CD4-positive, alpha-beta T cell treated with Interferon gamma for 1 hour (primary cell): ENCODE measurements at regions not wholly inside any gene's neighbourhood (a gene's known extent, or its start where the extent isn't known, plus 50 kb on each side); places are given as distances from the start of the nearest gene placed in this dataset.
"Not testable (repeated sequence)": the region's sequence is repeated elsewhere in the genome, so short reads cannot be mapped to it uniquely, and the experiment has no call there.

Experiments used
- DNase-seq: peaks from one replicate; pipeline ENCODE4 v3.0.0-alpha.2; 2020

GRCh38 chr6:71642120-71642519 lies 244.2 kb upstream of the RIMS1 start:
- DNase-seq: no peak

GRCh38 chr6:71642793-71643192 lies 243.6 kb upstream of the RIMS1 start:
- DNase-seq: no peak

- DNase-seq: no peak
Observed at GRCh38 chr6:71645299-71645698, 241.1 kb upstream of the RIMS1 start.

- DNase-seq: no peak
Observed at GRCh38 chr6:71649915-71650314, 236.4 kb upstream of the RIMS1 start.

DNA sequence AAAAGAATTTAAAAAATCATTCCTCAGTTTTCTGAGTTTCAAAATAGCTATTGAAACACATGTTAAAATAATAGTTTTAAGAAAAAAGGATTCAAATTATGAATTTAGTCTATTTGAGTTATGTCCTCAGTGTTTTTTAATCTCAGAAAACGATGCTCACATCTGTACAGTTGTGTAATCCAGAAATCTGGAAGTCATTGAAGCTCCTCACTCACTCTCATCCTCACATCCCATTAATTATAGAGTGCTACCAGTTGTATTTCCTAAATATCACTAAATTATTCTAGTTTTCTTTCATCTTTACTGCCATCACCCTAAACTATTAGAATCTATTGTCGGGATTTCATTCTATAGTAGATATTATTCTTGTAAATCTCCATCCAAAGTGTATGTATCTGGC lies 234.7 kb upstream of the RIMS1 start:
- DNase-seq: no peak

GRCh38 chr6:71656121-71656520 lies 230.2 kb upstream of the RIMS1 start:
- DNase-seq: no peak

GRCh38 chr6:71665931-71666330 lies 220.4 kb upstream of the RIMS1 start:
- DNase-seq: no peak

DNA sequence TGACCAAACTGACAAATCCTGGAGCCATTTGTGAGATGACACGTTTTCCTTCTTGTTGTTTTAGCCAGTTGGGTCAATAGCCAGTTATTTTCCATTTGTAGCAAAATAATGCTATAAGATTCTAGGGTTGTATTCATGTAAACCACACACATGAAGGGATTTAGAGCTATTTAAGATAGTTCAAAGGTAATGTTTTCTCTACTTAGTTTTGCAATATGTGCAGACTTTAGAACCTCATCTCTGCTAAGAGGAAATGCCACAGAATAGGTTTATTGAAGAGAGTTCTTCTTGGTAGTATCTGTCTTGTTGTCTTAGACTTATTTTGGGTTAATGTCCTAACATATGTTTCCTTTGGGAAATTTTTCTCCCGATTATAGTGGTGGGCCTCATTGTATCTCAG lies 213.5 kb upstream of the RIMS1 start:
- DNase-seq: no peak

- no peak for DNase-seq
Observed at GRCh38 chr6:71675386-71675785, 211.0 kb upstream of the RIMS1 start.

GRCh38 chr6:71676298-71676697 lies 210.1 kb upstream of the RIMS1 start:
- no peak for DNase-seq

- no peak for DNase-seq
Observed at GRCh38 chr6:71678091-71678490, 208.3 kb upstream of the RIMS1 start.

DNA sequence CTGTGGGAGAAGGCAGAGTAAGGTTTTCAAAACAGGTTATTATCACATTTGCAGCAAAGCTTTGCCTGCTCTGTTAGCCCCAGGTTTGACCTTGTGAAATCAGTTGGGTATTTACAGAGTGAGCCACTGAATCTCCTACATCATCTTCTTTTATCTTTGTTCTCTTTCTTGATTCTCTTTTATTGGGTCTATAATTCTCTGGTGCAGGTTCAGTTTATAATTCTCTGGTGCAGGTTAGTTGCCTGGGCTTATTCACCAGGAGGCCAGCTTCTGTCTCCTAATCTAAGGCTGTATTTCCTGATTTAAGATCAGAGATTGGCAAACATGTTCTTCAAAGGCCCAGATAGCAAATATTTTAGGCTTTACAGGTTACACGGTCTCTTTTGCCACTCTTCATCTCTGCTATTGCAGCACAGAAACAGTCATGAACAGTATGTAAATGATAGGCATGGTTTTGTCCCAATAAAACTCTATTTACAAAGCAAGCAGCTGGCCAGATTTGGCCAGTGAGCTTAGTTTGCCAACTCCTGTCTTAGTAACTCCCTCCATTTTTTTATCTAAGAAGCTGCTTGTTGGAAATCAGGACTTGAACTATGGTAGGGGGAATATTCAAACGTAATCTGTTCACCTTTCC lies 205.0 kb upstream of the RIMS1 start:
- no peak for DNase-seq

DNA sequence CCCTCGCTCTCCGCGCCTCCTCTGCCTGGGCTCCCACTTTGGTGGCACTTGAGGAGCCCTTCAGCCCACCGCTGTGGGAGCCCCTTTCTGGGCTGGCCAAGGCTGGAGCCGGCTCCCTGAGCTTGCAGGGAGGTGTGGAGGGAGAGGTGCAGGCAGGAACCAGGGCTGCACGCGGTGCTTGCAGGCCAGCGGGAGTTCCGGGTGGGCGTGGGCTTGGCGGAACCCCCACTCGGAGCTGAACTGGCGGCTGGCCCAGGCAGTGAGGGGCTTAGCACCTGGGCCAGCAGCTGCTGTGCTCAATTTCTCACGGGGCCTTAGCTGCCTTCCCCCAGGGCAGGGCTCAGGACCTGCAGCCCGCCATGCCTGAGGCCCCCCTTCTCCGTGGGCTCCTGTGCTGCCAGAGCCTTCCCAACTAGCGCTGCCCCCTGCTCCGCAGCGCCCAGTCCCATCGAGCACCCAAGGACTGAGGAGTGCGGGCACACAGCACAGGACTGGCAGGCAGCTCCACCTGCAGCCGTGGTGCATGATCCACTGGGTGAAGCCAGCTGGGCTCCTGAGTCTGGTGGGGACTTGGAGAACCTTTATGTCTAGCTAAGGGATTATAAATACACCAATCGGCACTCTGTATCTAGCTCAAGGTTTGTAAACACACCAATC lies 200.2 kb upstream of the RIMS1 start:
- not testable (repeated sequence) for DNase-seq

DNA sequence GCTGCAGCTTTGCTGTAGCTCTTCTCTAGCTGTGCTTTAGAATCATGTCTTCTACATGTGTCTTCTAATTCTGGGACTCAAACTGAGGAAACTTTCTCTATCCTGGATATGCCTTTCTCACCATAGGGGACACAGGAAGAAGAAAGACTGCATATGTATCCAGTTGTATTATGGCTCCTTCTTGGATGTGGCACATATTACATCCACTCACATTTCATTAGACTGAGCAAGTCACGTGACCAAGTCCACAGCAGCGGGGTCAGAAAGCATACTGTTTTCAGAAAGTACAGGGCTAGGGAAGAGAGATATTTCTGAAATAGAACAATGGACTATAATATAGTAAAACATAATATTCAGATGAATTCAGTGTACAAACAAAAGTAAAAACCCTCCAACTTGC lies 187.6 kb upstream of the RIMS1 start:
- no peak for DNase-seq

DNA sequence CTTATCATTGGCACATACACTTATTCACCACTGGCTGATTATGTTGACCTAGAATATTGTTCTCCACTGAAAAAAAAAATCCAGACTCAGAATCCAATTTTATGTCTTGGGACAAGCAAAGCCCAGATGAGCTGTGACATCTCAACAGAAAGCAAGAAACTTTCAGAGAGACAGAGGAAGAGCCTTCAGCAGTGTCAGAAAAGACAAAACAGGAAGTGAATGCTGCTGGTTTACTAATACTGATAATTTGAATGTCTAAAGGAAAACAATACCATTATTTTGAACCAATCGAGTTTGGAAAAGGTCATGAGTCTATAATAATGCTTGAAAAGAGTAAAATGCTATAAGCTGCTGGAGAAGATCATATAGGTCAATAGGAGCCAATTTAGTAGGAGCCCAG lies 179.8 kb upstream of the RIMS1 start:
- DNase-seq: no peak

DNA sequence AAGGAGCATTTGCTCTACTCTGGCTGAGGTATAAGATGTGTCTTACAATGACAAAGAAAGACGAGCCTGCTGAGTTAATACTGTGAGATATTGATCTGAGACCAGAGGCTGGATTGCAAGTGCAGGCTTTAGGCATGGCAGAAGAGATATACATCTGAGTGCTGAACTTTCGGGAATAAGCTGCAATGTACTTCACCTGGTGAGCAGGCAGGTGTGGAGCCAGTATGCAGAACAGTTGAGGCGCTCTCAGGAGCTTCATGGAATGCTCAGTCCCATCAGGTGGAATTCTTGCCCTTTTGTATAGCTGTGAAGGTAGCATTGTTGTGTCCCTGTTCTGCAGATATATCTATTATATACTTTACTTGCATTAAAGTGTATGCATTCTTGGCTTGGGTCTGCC lies 179.3 kb upstream of the RIMS1 start:
- DNase-seq: no peak

GRCh38 chr6:71720705-71721104 lies 165.6 kb upstream of the RIMS1 start:
- DNase-seq: no peak

- no peak for DNase-seq
Observed at GRCh38 chr6:71721642-71722041, 164.7 kb upstream of the RIMS1 start.

DNA sequence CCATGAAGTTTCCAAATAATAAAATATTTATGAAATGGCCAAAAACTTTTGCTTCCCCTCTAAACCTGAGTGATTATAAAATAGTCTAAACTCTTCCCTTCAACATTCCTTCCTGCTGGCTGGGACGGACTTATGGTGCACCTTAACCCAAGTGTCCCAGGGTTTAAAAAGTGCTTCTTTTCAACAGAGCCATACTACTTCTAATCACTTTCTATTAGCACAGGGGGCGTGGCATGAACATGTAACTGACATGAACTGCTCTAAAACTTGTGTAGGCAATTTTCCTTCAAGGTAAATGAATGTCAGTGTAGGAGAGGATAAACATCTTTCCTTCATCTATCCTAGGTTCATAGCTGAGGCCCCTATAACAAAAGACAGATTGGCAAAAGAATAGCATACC lies 163.6 kb upstream of the RIMS1 start:
- no peak for DNase-seq

DNA sequence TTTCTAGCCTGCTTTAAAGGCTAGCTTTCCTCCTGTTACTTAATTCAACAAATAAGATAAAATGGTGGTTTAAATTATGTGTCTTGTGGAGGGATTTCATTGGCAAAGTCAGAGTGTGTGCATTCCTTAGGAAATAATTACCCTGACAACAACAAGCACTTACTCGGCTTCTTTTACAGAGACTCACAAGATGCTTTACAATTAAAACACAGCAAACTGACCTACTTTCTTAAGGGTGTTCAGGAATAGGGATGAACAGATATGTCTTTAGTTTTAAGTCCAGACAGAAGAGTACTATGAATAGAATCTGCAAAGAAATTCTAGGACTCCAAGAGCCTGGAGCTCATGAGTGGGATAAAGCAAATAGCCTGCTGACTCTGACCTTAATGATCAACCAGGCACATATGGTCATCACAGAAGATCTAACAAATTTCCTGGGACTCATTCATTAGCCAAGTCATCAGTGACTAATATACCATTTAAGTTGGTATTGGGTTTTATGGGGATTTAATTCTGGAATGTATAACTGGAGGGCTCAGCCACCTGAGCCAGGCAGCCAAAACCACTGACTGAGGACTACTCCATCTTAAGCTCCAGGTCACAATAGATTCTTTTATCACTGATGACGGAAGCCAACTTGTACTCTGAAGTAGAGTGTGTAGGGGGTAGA lies 161.8 kb upstream of the RIMS1 start:
- DNase-seq: no peak

DNA sequence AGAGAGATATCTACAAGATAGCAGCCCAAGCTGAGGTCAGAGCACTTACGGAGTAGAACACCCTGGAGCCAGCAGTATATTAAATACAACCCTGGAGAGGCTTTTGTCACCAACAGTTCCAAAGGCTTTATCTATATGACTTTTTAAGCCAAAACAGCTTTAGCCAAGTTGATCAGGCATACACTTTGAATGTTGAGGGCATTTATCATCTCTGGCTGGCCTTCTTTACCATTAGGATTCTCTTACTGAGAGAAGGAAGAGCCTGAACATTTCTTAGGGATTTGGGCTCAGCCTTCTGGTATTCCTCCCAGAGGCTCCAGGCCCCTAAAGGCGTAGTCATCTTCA lies 161.3 kb upstream of the RIMS1 start:
- DNase-seq: no peak

- no peak for DNase-seq
Observed at GRCh38 chr6:71726121-71726520, 160.2 kb upstream of the RIMS1 start.

DNA sequence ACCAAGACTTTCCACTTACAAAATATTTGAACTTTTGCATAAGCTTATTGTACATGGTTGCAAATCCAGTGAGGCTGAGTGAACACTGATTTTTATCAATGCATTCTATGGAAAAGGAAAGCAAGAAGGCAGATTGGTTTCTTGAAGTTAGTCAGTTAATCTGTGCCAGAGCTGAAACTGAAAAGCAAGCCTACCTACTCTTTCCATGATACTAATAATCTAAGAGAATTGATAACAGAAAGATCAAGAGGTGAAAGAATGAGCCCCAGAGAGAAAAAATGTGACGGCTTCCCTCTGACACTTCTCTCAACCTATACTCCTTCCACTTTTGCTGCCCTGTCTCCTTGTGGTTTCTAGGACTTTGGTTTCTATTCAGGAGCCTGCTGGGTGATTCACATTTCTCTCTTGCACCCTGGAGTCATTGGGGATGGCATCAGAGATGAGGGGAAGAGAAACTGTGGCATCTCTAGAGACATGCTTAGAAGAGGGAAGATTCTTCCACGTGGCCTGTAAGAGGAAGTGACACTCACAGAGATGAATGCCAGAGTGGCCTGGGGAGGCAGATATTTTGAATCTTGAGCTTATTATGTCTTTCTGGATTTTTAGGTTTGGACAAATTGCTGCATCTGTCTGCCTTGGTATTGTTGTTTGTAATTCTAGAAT lies 158.6 kb upstream of the RIMS1 start:
- DNase-seq: no peak

GRCh38 chr6:71730284-71730683 lies 156.1 kb upstream of the RIMS1 start:
- no peak for DNase-seq
